SH-SY5Y (cell line): ENCODE measurements at regions not wholly inside any gene's neighbourhood (a gene's known extent, or its start where the extent isn't known, plus 50 kb on each side); places are given as distances from the start of the nearest gene placed in this dataset.

ENCODE experiments used
- GATA2 ChIP-seq: IDR thresholded peaks from 2 replicates; pipeline ENCODE4 v1.6.1; 2011; ENCODE audit warnings: mild to moderate bottlenecking, low read depth, low read length
- GATA3 ChIP-seq: IDR thresholded peaks from 2 replicates; pipeline ENCODE4 v1.6.1; 2011; ENCODE audit warnings: low read depth, mild to moderate bottlenecking, low read length, moderate library complexity

GRCh38 chr1:240005997-240006650, 85.6 kb upstream of the FMN2 start:
- no peak for TF ChIP-seq GATA2
- no peak for TF ChIP-seq GATA3
